Astrocyte (in vitro differentiated cells and primary cell): ENCODE measurements at regions not wholly inside any gene's neighbourhood (a gene's known extent, or its start where the extent isn't known, plus 50 kb on each side); places are given as distances from the start of the nearest gene placed in this dataset.

ENCODE experiments used
- CTCF ChIP-seq: IDR thresholded peaks from 2 replicates; pipeline ENCODE4 v1.5.1; 2011; ENCODE audit warnings: low read depth, mild to moderate bottlenecking, inconsistent platforms, low read length, moderate library complexity; ENCODE audit not compliant: insufficient read depth
- EZH2 ChIP-seq: IDR thresholded peaks from 2 replicates; pipeline ENCODE4 v1.6.1; 2012; ENCODE audit warnings: mild to moderate bottlenecking, low read length, inconsistent platforms; ENCODE audit not compliant: insufficient read depth

- no peak for TF ChIP-seq CTCF
- TF ChIP-seq EZH2, result no peak
Observed at GRCh38 chr6:169381988-169382387, 128.3 kb upstream of the THBS2 start.
